HEK293T (cell line): ENCODE measurements at regions not wholly inside any gene's neighbourhood (a gene's known extent, or its start where the extent isn't known, plus 50 kb on each side); places are given as distances from the start of the nearest gene placed in this dataset.

Experiments used
- CTCF ChIA-PET: fragments of 350-600 bp; formaldehyde crosslinking; extraction: SDS; loops from one replicate; lab custom pipeline; 2021; ENCODE audit warnings: antibody characterized with exemption, inconsistent platforms; lab: Yijun Ruan, JAX
- POLR2A ChIA-PET: fragments of 350-600 bp; formaldehyde crosslinking; extraction: SDS; loops from one replicate; lab custom pipeline; 2020; ENCODE audit warnings: antibody characterized with exemption, inconsistent platforms; lab: Yijun Ruan, JAX
- DNase-seq: peaks from one replicate; pipeline ENCODE4 v3.0.0; 2012; ENCODE audit warnings: mixed read lengths; ENCODE audit errors: extremely low spot score
- ARNT ChIP-seq: fragments of 450-650 bp; IDR thresholded peaks from 2 replicates; pipeline ENCODE4 v1.6.1; 2017; ENCODE audit warnings: mild to moderate bottlenecking
- BHLHE40 ChIP-seq: fragments of 450-650 bp; IDR thresholded peaks from 2 replicates; pipeline ENCODE4 v1.6.1; 2016; ENCODE audit warnings: mild to moderate bottlenecking, moderate library complexity, borderline replicate concordance
- CTBP1 ChIP-seq: fragments of 450-650 bp; IDR thresholded peaks from 2 replicates; pipeline ENCODE4 v1.6.1; 2016; ENCODE audit warnings: borderline replicate concordance
- ELF4 ChIP-seq: fragments of 450-650 bp; IDR thresholded peaks from 2 replicates; pipeline ENCODE4 v1.6.1; 2017; ENCODE audit warnings: antibody characterized with exemption
- FOXA1 ChIP-seq: fragments of 450-650 bp; IDR thresholded peaks from 2 replicates; pipeline ENCODE4 v1.6.1; 2016; ENCODE audit warnings: mild to moderate bottlenecking
- FOXK2 ChIP-seq: fragments of 450-650 bp; IDR thresholded peaks from 2 replicates; pipeline ENCODE4 v1.6.1; 2016; ENCODE audit warnings: mild to moderate bottlenecking
- FOXM1 ChIP-seq: fragments of 450-650 bp; IDR thresholded peaks from 2 replicates; pipeline ENCODE4 v1.6.1; 2017; ENCODE audit warnings: mild to moderate bottlenecking, borderline replicate concordance
- HDGF ChIP-seq: fragments of 450-650 bp; IDR thresholded peaks from 2 replicates; pipeline ENCODE4 v1.6.1; 2017; ENCODE audit warnings: antibody characterized with exemption, borderline replicate concordance
- L3MBTL2 ChIP-seq: fragments of 450-650 bp; conservative IDR thresholded peaks from 2 replicates; pipeline ENCODE4 v1.6.1; 2016; ENCODE audit warnings: mild to moderate bottlenecking
- LEF1 ChIP-seq: fragments of 450-650 bp; IDR thresholded peaks from 2 replicates; pipeline ENCODE4 v1.6.1; 2017; ENCODE audit warnings: mild to moderate bottlenecking, borderline replicate concordance
- NFRKB ChIP-seq: fragments of 450-650 bp; IDR thresholded peaks from 2 replicates; pipeline ENCODE4 v1.6.1; 2016; ENCODE audit warnings: mild to moderate bottlenecking, moderate library complexity
- PKNOX1 ChIP-seq: fragments of 450-650 bp; IDR thresholded peaks from 2 replicates; pipeline ENCODE4 v1.6.1; 2016
- SP1 ChIP-seq: fragments of 450-650 bp; IDR thresholded peaks from 2 replicates; pipeline ENCODE4 v1.6.1; 2017
- SUZ12 ChIP-seq: fragments of 450-650 bp; IDR thresholded peaks from 2 replicates; pipeline ENCODE4 v1.6.1; 2016; ENCODE audit warnings: mild to moderate bottlenecking
- TARDBP ChIP-seq: fragments of 450-650 bp; IDR thresholded peaks from 2 replicates; pipeline ENCODE4 v1.6.1; 2016
- ZNF384 ChIP-seq: fragments of 450-650 bp; IDR thresholded peaks from 2 replicates; pipeline ENCODE4 v1.6.1; 2016

GRCh38 chr5:123696921-123697341 is 185.0 kb downstream of the CSNK1G3 start:
- ChIA-PET POLR2A (no interaction called here), CTCF (no interaction called here)
- TF ChIP-seq ELF4, result no peak
- no peak for TF ChIP-seq SP1
- no peak for TF ChIP-seq FOXA1
- no peak for TF ChIP-seq L3MBTL2
- TF ChIP-seq FOXK2, result no peak
- no peak for DNase-seq

GRCh38 chr5:123690821-123691220 is 178.8 kb downstream of the CSNK1G3 start:
- ChIA-PET POLR2A (no interaction called here), CTCF (no interaction called here)
- TF ChIP-seq L3MBTL2 (no peak), ZNF384 (no peak), LEF1 (no peak), ARNT (no peak), SUZ12 (no peak), SP1 (no peak), ELF4 (no peak), BHLHE40 (no peak), FOXA1 (no peak)
- DNase-seq, result no peak

- DNase-seq, result no peak
- POLR2A ChIA-PET, result no interaction called here
- CTCF ChIA-PET, result no interaction called here
- TF ChIP-seq ELF4 (no peak), PKNOX1 (no peak), HDGF (no peak), NFRKB (no peak), TARDBP (no peak), FOXK2 (no peak), L3MBTL2 (no peak), LEF1 (no peak), ZNF384 (no peak), SP1 (no peak), FOXM1 (no peak), CTBP1 (no peak), FOXA1 (no peak), ARNT (no peak), BHLHE40 (no peak), SUZ12 (no peak)
These were observed 169.1 kb downstream of the CSNK1G3 start for GRCh38 chr5:123681061-123681460.

GRCh38 chr5:123673107-123673506 is 161.1 kb downstream of the CSNK1G3 start:
- POLR2A ChIA-PET, result no interaction called here
- CTCF ChIA-PET, result no interaction called here
- DNase-seq, result no peak
- TF ChIP-seq TARDBP, result no peak
- no peak for TF ChIP-seq PKNOX1
- TF ChIP-seq FOXK2, result no peak
- no peak for TF ChIP-seq FOXM1
- TF ChIP-seq SUZ12, result no peak
- no peak for TF ChIP-seq BHLHE40
- TF ChIP-seq LEF1, result no peak
- TF ChIP-seq ELF4, result no peak
- TF ChIP-seq L3MBTL2, result no peak
- no peak for TF ChIP-seq ZNF384
- no peak for TF ChIP-seq ARNT
- no peak for TF ChIP-seq FOXA1
- no peak for TF ChIP-seq SP1

- POLR2A ChIA-PET, result no interaction called here
- no peak for DNase-seq
- CTCF ChIA-PET, result interaction anchor here (0.6 to 0.7 kb wide), 7 partner anchors 14 to 1652 kb away, joined by 3 to 4 read pairs (median 3); no protein-coding TSS in a partner anchor
- TF ChIP-seq SUZ12 (no peak), ZNF384 (no peak), PKNOX1 (no peak), L3MBTL2 (no peak), NFRKB (no peak), FOXK2 (no peak), LEF1 (no peak), TARDBP (no peak), HDGF (no peak), FOXA1 (no peak), SP1 (no peak), ARNT (no peak), FOXM1 (no peak), CTBP1 (no peak), ELF4 (no peak), BHLHE40 (no peak)
These were observed 159.9 kb downstream of the CSNK1G3 start for GRCh38 chr5:123671711-123672456.

- ChIA-PET CTCF (interaction anchor here (0.6 to 0.7 kb wide), 10 partner anchors 11 to 1653 kb away, joined by 3 to 5 read pairs (median 4); no protein-coding TSS in a partner anchor), POLR2A (no interaction called here)
- TF ChIP-seq ARNT (no peak), ZNF384 (peak; percentile 100), FOXM1 (no peak)
- peak; percentile 42 for DNase-seq
These were observed 159.1 kb downstream of the CSNK1G3 start for GRCh38 chr5:123671042-123671441.
